T-helper 1 cell treated with Interleukin-12 subunit alpha and Interleukin-12 subunit beta and Interleukin-4 antibody, amounts not matched to agents 30 μg/mL and 1 μg/mL, for 36 hours (primary cell): ENCODE measurements at regions not wholly inside any gene's neighbourhood (a gene's known extent, or its start where the extent isn't known, plus 50 kb on each side); places are given as distances from the start of the nearest gene placed in this dataset.
"Not testable (repeated sequence)": the region's sequence is repeated elsewhere in the genome, so short reads cannot be mapped to it uniquely, and the experiment has no call there.

Source experiments
- H3K27ac Mint-ChIP-seq: one replicate; pipeline ENCODE4 v1.8.0; 2021; ENCODE audit warnings: mild to moderate bottlenecking, mixed read lengths
- H3K27me3 Mint-ChIP-seq: one replicate; pipeline ENCODE4 v1.8.0; 2021; ENCODE audit warnings: low read depth, mixed read lengths
- H3K36me3 Mint-ChIP-seq: one replicate; pipeline ENCODE4 v1.8.0; 2021; ENCODE audit warnings: low read depth, mixed read lengths
- H3K4me1 Mint-ChIP-seq: one replicate; pipeline ENCODE4 v1.8.0; 2021; ENCODE audit warnings: low read depth, mixed read lengths
- H3K4me3 Mint-ChIP-seq: one replicate; pipeline ENCODE4 v1.8.0; 2021; ENCODE audit warnings: mild to moderate bottlenecking, moderate library complexity, mixed read lengths
- H3K9me3 Mint-ChIP-seq: one replicate; pipeline ENCODE4 v1.8.0; 2021; ENCODE audit warnings: mixed read lengths

- Mint-ChIP-seq H3K36me3 (no peaks in the 10 kb centered on the region), H3K27ac (no peak overlapping the region), H3K27me3 (no peaks in the 10 kb centered on the region), H3K4me1 (no peaks in the 10 kb centered on the region), H3K4me3 (no peak overlapping the region), H3K9me3 (peaks cover 17% of the 10 kb centered on the region)
Measured at GRCh38 chr2:183837157-183837556, 712.9 kb downstream of the NUP35 start.

- H3K27me3 Mint-ChIP-seq, result no peaks in the 10 kb centered on the region
- no peaks in the 10 kb centered on the region for H3K36me3 Mint-ChIP-seq
- no peaks in the 10 kb centered on the region for H3K4me1 Mint-ChIP-seq
- H3K4me3 Mint-ChIP-seq, result no peak overlapping the region
- H3K9me3 Mint-ChIP-seq, result peaks cover 17% of the 10 kb centered on the region
- no peak overlapping the region for H3K27ac Mint-ChIP-seq
Measured at GRCh38 chr2:183838295-183838694, 714.1 kb downstream of the NUP35 start.

- H3K4me1 Mint-ChIP-seq, result no peaks in the 10 kb centered on the region
- no peak overlapping the region for H3K27ac Mint-ChIP-seq
- H3K9me3 Mint-ChIP-seq, result peaks cover 17% of the 10 kb centered on the region
- no peaks in the 10 kb centered on the region for H3K27me3 Mint-ChIP-seq
- no peak overlapping the region for H3K4me3 Mint-ChIP-seq
- H3K36me3 Mint-ChIP-seq, result no peaks in the 10 kb centered on the region
Measured at GRCh38 chr2:183840061-183840584, 715.9 kb downstream of the NUP35 start.

GRCh38 chr2:183849826-183850225 lies 725.6 kb downstream of the NUP35 start:
- not testable (repeated sequence) for H3K4me1 Mint-ChIP-seq, H3K27ac Mint-ChIP-seq, H3K27me3 Mint-ChIP-seq, H3K4me3 Mint-ChIP-seq, H3K36me3 Mint-ChIP-seq
- H3K9me3 Mint-ChIP-seq, result peaks cover 11% of the 10 kb centered on the region

GRCh38 chr2:183859129-183859528 lies 734.9 kb downstream of the NUP35 start:
- H3K27ac Mint-ChIP-seq, result no peak overlapping the region
- no peaks in the 10 kb centered on the region for H3K36me3 Mint-ChIP-seq
- H3K27me3 Mint-ChIP-seq, result no peaks in the 10 kb centered on the region
- no peak overlapping the region for H3K4me3 Mint-ChIP-seq
- H3K4me1 Mint-ChIP-seq, result no peaks in the 10 kb centered on the region
- H3K9me3 Mint-ChIP-seq, result peaks cover 10% of the 10 kb centered on the region

GRCh38 chr2:183866666-183867065 lies 731.7 kb upstream of the ZNF804A start:
- Mint-ChIP-seq H3K9me3 (no peaks in the 10 kb centered on the region), H3K36me3 (no peaks in the 10 kb centered on the region)

GRCh38 chr2:183867206-183867605 lies 731.1 kb upstream of the ZNF804A start:
- Mint-ChIP-seq H3K27ac (no peak overlapping the region), H3K36me3 (no peaks in the 10 kb centered on the region), H3K4me1 (no peaks in the 10 kb centered on the region), H3K4me3 (no peak overlapping the region), H3K27me3 (no peaks in the 10 kb centered on the region), H3K9me3 (no peaks in the 10 kb centered on the region)

More at GRCh38 chr2:183866666-183867065, 731.7 kb upstream of the ZNF804A start:
- Mint-ChIP-seq H3K27me3 (no peaks in the 10 kb centered on the region), H3K27ac (no peak overlapping the region), H3K4me1 (no peaks in the 10 kb centered on the region), H3K4me3 (no peak overlapping the region)

GRCh38 chr2:183868153-183868552 lies 730.2 kb upstream of the ZNF804A start:
- Mint-ChIP-seq H3K27ac (no peak overlapping the region), H3K4me3 (no peak overlapping the region), H3K36me3 (no peaks in the 10 kb centered on the region), H3K27me3 (no peaks in the 10 kb centered on the region), H3K4me1 (no peaks in the 10 kb centered on the region), H3K9me3 (no peaks in the 10 kb centered on the region)

- H3K36me3 Mint-ChIP-seq, result no peaks in the 10 kb centered on the region
- H3K27ac Mint-ChIP-seq, result no peak overlapping the region
- no peak overlapping the region for H3K4me3 Mint-ChIP-seq
- no peaks in the 10 kb centered on the region for H3K9me3 Mint-ChIP-seq
- H3K27me3 Mint-ChIP-seq, result no peaks in the 10 kb centered on the region
- no peaks in the 10 kb centered on the region for H3K4me1 Mint-ChIP-seq
Measured at GRCh38 chr2:183868707-183869106, 729.6 kb upstream of the ZNF804A start.

- no peaks in the 10 kb centered on the region for H3K36me3 Mint-ChIP-seq
- no peaks in the 10 kb centered on the region for H3K27me3 Mint-ChIP-seq
- H3K4me3 Mint-ChIP-seq, result no peak overlapping the region
- H3K4me1 Mint-ChIP-seq, result no peaks in the 10 kb centered on the region
- no peaks in the 10 kb centered on the region for H3K9me3 Mint-ChIP-seq
- no peak overlapping the region for H3K27ac Mint-ChIP-seq
Measured at GRCh38 chr2:183872131-183872530, 726.2 kb upstream of the ZNF804A start.

GRCh38 chr2:183881978-183882377 lies 716.4 kb upstream of the ZNF804A start:
- Mint-ChIP-seq H3K27me3 (no peaks in the 10 kb centered on the region), H3K4me1 (no peaks in the 10 kb centered on the region), H3K9me3 (peaks cover 9% of the 10 kb centered on the region), H3K27ac (no peak overlapping the region), H3K36me3 (no peaks in the 10 kb centered on the region), H3K4me3 (no peak overlapping the region)

GRCh38 chr2:183892315-183892941 lies 705.9 kb upstream of the ZNF804A start:
- no peak overlapping the region for H3K4me3 Mint-ChIP-seq
- no peak overlapping the region for H3K27ac Mint-ChIP-seq
- peaks cover 3% of the 10 kb centered on the region for H3K9me3 Mint-ChIP-seq
- no peaks in the 10 kb centered on the region for H3K36me3 Mint-ChIP-seq
- H3K4me1 Mint-ChIP-seq, result no peaks in the 10 kb centered on the region
- no peaks in the 10 kb centered on the region for H3K27me3 Mint-ChIP-seq

- Mint-ChIP-seq H3K9me3 (peaks cover 12% of the 10 kb centered on the region), H3K36me3 (no peaks in the 10 kb centered on the region), H3K27me3 (no peaks in the 10 kb centered on the region), H3K4me3 (no peak overlapping the region), H3K4me1 (no peaks in the 10 kb centered on the region), H3K27ac (no peak overlapping the region)
Measured at GRCh38 chr2:183898641-183899040, 699.7 kb upstream of the ZNF804A start.

- Mint-ChIP-seq H3K36me3 (no peaks in the 10 kb centered on the region), H3K9me3 (peaks cover 9% of the 10 kb centered on the region), H3K27me3 (no peaks in the 10 kb centered on the region), H3K4me3 (no peak overlapping the region), H3K27ac (no peak overlapping the region), H3K4me1 (no peaks in the 10 kb centered on the region)
Measured at GRCh38 chr2:183901931-183902330, 696.4 kb upstream of the ZNF804A start.

GRCh38 chr2:183903026-183903425 lies 695.3 kb upstream of the ZNF804A start:
- H3K4me3 Mint-ChIP-seq, result no peak overlapping the region
- no peaks in the 10 kb centered on the region for H3K27me3 Mint-ChIP-seq
- H3K36me3 Mint-ChIP-seq, result no peaks in the 10 kb centered on the region
- no peaks in the 10 kb centered on the region for H3K4me1 Mint-ChIP-seq
- peaks cover 9% of the 10 kb centered on the region for H3K9me3 Mint-ChIP-seq
- H3K27ac Mint-ChIP-seq, result no peak overlapping the region

GRCh38 chr2:183916041-183916440 lies 682.3 kb upstream of the ZNF804A start:
- H3K27ac Mint-ChIP-seq, H3K27me3 Mint-ChIP-seq, H3K36me3 Mint-ChIP-seq, H3K4me3 Mint-ChIP-seq, H3K9me3 Mint-ChIP-seq, H3K4me1 Mint-ChIP-seq: not testable (repeated sequence)
